H1 (cell line): ENCODE measurements at regions not wholly inside any gene's neighbourhood (a gene's known extent, or its start where the extent isn't known, plus 50 kb on each side); places are given as distances from the start of the nearest gene placed in this dataset.

Experiments
- JUND ChIP-seq: IDR thresholded peaks from 2 replicates; pipeline ENCODE4 v1.6.1; 2011; ENCODE audit warnings: mild to moderate bottlenecking, improper control_type of control experiment, low read length

DNA sequence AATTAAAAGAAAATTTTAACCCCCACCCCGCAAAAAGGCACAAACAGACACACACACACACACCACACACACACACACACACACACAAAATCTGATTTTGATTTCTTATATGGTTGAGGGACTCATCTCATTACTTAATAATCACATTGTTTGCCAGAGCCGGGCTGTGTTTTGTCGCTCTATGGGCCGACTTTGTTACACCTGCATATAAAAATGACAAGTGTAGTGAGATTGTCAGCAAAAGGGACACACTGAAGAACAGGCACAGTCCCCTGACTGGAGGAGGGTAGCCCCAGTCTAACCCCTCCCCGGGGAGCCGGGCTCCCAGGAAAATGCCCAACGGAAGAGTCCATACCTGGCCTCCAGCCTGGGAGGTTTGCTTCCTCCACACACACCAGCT, 221.6 kb downstream of the ENGASE start (continued):
- no peak for TF ChIP-seq JUND
